ENCODE measurements at regions not wholly inside any gene's neighbourhood (a gene's known extent, or its start where the extent isn't known, plus 50 kb on each side); places are given as distances from the start of the nearest gene placed in this dataset.

DNA sequence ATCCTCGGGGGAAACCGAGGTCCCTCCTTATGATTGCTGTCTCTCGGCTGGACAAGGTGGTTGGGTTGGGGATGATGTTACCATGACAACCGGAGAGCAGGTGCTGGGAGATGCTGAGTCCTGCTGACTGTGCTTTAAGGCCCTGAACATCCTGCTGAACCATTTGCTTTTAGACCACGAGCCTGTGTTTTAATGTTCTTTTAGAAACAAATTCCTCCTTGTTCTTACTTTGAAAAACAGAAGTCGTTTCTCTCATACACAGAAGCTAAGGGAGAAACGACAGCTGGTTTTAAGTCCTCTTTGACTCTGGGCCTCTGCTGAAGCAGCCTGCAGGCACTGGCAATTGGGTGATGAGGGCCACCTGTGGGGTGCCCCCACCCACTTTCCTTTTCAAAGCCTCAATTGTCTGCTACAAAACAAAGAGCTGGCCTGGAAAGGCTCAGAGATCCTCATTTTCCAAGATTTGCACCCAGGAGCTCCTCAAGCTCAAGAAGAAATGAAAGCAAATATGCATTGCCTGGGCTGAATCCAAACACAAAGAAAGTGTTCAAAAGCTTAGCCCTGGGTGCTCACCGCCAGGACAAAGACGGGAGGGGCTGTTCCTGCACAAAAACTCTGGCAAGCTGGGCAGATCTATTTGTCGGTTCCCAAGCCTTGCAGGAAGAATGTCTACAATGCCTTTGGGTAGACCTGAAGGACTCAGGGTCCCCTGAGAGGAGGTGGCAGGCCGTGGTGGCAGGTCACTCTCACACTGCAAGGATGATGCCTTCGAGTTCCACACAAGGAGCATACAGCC, 90.0 kb upstream of the CLMN start:
- no peak for DNase-seq

GRCh38 chr14:95408731-95409476, 89.2 kb upstream of the CLMN start:
- DNase-seq = no peak

GRCh38 chr14:95407354-95407753, 87.6 kb upstream of the CLMN start:
- no peak for DNase-seq

GRCh38 chr14:95406756-95407277, 87.1 kb upstream of the CLMN start:
- no peak for DNase-seq

DNA sequence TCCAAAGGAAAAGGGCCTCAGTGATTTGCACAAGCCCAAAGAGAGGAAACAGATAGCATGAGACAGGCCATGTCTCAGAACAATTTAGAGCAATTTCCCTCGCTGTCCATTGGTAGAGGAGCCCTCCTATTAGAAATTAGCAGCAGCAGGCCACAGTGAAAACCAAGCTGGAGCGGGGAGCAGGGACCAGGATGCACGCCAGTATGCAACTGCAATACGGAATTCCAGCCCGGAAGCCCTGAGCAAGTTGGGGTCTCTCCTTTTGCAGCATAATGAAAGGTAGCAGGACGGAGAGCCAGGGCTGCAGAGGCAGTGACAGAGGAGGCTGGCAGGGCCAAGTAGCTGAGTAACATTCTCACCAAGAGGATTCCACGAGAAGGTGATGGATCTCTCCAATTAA, 84.9 kb upstream of the CLMN start:
- no peak for DNase-seq

- no peak for DNase-seq
Measured at GRCh38 chr14:95402578-95402977, 82.9 kb upstream of the CLMN start.

DNA sequence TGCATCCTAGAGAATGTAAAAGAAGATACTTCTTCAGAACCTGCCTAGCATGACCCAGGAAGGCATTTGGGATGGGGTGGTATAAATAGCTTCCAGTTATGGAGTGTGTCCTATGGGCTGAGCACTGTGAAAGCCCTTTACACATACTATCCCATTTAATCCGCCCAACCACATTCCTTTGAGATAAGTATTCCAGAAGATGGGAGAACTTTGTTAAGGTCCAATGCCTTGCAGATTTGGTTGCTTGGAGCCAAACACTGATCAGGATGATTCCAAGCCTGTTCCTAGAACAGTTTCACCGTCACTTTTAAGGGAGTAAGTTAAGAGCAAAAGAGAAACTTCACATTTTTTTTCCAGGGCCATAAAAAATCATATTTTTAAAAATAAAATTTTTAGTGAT, 82.5 kb upstream of the CLMN start:
- DNase-seq = no peak

DNA sequence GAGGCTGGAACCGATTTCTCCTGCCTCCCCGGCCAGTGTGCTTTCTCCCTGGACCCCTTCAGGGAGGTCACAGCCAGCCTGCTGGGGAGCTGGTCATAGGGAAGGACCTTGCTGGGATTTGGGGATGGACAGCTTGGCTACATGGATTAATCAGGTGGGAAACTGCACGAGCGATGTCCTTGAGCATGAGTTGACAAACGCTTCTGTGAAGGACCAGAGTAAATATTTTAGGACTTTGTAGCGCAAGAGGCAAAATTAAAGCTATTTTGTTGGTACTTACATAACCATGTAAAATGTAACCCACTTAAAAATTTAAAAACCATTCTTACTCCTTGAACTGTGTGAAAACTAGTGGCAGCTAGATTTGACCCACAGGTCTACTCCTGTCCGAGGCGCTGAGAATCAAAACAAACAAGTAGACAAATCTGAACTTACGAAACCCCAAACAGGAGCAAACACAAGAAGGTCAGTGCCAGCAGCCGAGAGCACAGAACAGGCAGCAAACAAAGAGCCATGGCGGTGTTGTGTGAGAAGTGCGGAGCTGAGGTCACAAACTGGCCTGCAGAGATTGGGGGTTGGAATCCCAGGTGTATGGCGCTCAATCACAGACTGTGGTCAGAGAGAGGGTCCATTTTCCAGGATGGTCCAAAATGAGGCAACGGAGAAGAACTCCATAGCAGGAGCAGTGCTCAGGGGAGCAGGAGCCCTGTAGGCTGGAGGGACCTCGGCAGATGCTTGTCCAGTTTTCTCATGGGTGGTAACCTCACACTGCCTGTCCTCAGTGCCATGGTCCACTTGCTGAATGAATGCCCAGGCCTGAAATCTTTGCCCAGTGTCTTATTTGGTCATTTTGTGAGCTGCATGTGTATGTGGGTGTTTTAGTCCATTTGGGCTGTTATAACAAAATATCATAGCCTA, 79.2 kb upstream of the CLMN start:
- no peak for DNase-seq

- DNase-seq = no peak
Measured at GRCh38 chr14:95397325-95397724, 77.6 kb upstream of the CLMN start.

GRCh38 chr14:95396221-95396620, 76.5 kb upstream of the CLMN start:
- no peak for DNase-seq

GRCh38 chr14:95395098-95395737, 75.5 kb upstream of the CLMN start:
- DNase-seq = no peak

- DNase-seq = no peak
Measured at GRCh38 chr14:95394297-95395097, 74.8 kb upstream of the CLMN start.

- DNase-seq = no peak
Measured at GRCh38 chr14:95392841-95393240, 73.1 kb upstream of the CLMN start.

DNA sequence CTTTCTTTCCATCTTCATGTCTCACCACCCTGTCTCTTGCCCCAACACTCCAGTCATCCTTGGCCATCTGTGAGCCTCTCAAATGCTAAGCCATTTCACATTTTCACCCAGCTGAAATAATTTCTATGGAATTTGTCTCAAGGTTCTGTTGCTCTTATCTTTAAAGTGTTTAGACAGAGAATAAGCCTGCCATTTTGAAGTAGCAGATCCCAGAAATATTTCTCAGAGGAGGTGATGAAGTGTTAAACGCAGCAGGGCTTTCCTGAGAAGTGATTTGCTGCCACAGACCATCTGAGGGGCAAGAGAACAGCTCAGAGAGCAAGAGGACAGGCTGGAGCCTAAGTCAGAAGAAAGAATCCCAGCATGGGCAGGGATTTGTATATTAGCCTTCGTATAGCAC, 71.6 kb upstream of the CLMN start:
- no peak for DNase-seq

- no peak for DNase-seq
Measured at GRCh38 chr14:95389471-95390011, 69.8 kb upstream of the CLMN start.

GRCh38 chr14:95388699-95389098, 69.0 kb upstream of the CLMN start:
- DNase-seq = no peak

GRCh38 chr14:95387826-95388445, 68.2 kb upstream of the CLMN start:
- no peak for DNase-seq

DNA sequence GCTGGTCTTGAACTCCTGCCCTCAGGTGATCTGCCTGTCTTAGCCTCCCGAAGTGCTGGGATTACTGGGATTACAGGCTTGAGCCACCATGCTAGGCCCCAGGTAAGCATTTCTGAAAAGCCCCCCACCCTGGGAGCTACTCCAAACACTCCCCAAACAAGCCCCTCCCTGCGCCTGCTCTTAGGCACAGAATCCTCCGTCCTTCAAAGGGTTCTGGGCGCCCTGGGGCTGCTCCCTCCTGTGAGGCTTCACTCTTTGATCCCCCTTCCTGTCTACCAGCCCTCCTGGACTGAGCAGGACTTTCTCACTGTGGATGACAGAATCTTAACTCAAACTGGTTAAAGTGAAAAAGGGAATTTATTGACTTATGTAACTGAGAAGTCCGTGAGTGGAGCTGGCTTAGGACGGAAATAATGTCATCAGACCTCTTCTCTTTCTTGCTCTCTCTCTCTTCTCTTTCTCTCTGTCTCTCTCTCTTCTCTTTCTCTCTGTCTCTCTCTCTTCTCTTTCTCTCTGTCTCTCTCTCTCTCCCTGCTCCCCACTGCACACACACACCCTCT, 66.9 kb upstream of the CLMN start:
- no peak for DNase-seq

DNA sequence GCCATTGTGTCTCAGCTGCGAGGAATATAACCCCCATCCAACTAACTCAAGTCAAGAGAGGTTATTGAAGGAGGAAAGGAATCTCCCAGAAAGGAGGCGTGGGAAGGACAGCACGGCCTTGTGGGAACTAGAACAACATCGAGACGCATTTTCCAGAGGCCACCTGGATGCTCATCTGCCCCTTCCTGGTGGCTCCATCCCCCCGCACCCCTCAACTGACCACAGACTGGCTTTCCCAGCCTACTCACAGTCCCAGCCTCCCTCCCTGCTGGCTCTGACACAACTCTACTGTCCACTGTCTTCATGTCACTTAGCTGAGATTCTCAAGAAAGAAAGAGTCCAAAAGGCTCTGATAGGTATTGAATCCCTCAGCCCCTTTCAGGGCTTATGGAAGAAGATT, 66.0 kb upstream of the CLMN start:
- no peak for DNase-seq

- DNase-seq = no peak
Measured at GRCh38 chr14:95382747-95383146, 63.0 kb upstream of the CLMN start.

- DNase-seq = no peak
Measured at GRCh38 chr14:95381726-95382125, 62.0 kb upstream of the CLMN start.

All from NCI-H1105 (cell line).